ENCODE measurements at regions not wholly inside any gene's neighbourhood (a gene's known extent, or its start where the extent isn't known, plus 50 kb on each side); places are given as distances from the start of the nearest gene placed in this dataset.

- no peak overlapping the region for H3K4me3 Mint-ChIP-seq
These were observed 299.4 kb downstream of the MAN2A1 start for GRCh38 chr5:109989161-109989560.

DNA sequence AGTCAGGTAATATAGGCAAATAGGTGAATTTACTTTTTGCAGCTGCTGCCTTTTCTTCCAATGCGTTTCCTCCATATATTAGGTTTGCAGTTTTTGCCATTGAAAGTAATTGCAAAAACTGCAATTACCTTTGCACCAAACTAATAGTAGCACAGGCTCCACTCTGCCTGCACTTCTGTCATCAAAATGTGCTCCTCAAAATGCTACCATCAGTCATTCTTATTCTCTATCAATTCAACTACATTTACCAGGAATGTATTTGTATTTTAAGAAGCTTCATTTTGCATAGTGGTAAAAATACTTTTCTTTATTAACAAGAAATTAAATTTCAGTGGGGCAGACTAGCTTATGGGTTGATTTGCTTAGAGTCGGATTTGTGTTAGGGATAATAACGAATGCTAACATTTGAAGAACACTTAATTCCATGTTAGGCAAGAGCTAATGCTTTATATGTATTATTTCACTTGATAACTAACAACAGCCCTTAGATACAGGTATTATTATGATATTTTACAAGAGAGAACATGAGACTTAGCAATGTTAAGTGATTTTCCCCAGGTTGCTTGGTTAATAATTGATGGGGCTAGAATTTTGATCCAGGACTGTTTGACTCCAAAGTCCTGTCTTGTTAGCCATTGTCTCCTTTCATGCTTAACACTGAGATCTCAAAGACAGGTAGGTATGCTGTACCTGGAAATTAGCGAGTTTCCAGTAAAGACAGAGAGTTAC, 300.4 kb downstream of the MAN2A1 start:
- Mint-ChIP-seq H3K9me3 (no peaks in the 10 kb centered on the region), H3K27ac (no peak overlapping the region), H3K4me3 (no peak overlapping the region), H3K4me1 (peaks cover 10% of the 10 kb centered on the region), H3K36me3 (peaks cover 1% of the 10 kb centered on the region), H3K27me3 (ENCODE audit: insufficient read depth, low read depth) (no peaks in the 10 kb centered on the region)
- no peak overlapping the region for H3K4me3 ChIP-seq
- no peaks in the 10 kb centered on the region for H3F3A ChIP-seq (ENCODE audit: low read depth)
- no peak overlapping the region for H3K4me2 ChIP-seq
- no peaks in the 10 kb centered on the region for H3K79me2 ChIP-seq (ENCODE audit: low read depth)
- no peak overlapping the region for H3K27ac ChIP-seq
- no peaks in the 10 kb centered on the region for H4K20me1 ChIP-seq (ENCODE audit: low read depth)
- no peak overlapping the region for H3K9ac ChIP-seq
- peaks cover 17% of the 10 kb centered on the region for H3K4me1 ChIP-seq
- no peaks in the 10 kb centered on the region for H3K27me3 ChIP-seq
- no peak for TF ChIP-seq EZH2phosphoT487 (IDR thresholded peaks at IDR 0.05)
- no peak for TF ChIP-seq EZH2 (IDR thresholded peaks at IDR 0.05)
- no peak for TF ChIP-seq CTCF (IDR thresholded peaks at IDR 0.05)
- H3K36me3 ChIP-seq: no peaks in the 10 kb centered on the region
- no peaks in the 10 kb centered on the region for H3K9me3 ChIP-seq (ENCODE audit: low read depth)
- DNase-seq (ENCODE audit: low spot score): no peak
- H2AFZ ChIP-seq (replicated peaks): no peak overlapping the region

More at GRCh38 chr5:109989161-109989560, 299.4 kb downstream of the MAN2A1 start:
- Mint-ChIP-seq H3K36me3 (peaks cover 1% of the 10 kb centered on the region), H3K27ac (no peak overlapping the region), H3K9me3 (no peaks in the 10 kb centered on the region), H3K4me1 (peaks cover 8% of the 10 kb centered on the region), H3K27me3 (ENCODE audit: insufficient read depth, low read depth) (no peaks in the 10 kb centered on the region)
- Histone ChIP-seq H3K79me2 (ENCODE audit: low read depth) (no peaks in the 10 kb centered on the region), H3K4me2 (no peak overlapping the region), H3K36me3 (no peaks in the 10 kb centered on the region), H2AFZ (replicated peaks) (no peak overlapping the region), H3K4me1 (peaks cover 15% of the 10 kb centered on the region), H4K20me1 (ENCODE audit: low read depth) (no peaks in the 10 kb centered on the region), H3K9ac (no peak overlapping the region), H3K4me3 (no peak overlapping the region), H3F3A (ENCODE audit: low read depth) (no peaks in the 10 kb centered on the region), H3K27ac (no peak overlapping the region), H3K9me3 (ENCODE audit: low read depth) (no peaks in the 10 kb centered on the region), H3K27me3 (no peaks in the 10 kb centered on the region)
- TF ChIP-seq CTCF (IDR thresholded peaks at IDR 0.05) (no peak), EZH2phosphoT487 (IDR thresholded peaks at IDR 0.05) (no peak), EZH2 (IDR thresholded peaks at IDR 0.05) (no peak)
- DNase-seq (ENCODE audit: low spot score): no peak

- H3K9ac ChIP-seq: no peak overlapping the region
- no peaks in the 10 kb centered on the region for H3K9me3 ChIP-seq (ENCODE audit: low read depth)
- H3K4me1 Mint-ChIP-seq: peaks cover 15% of the 10 kb centered on the region
- H4K20me1 ChIP-seq (ENCODE audit: low read depth): no peaks in the 10 kb centered on the region
- no peak overlapping the region for H3K4me3 Mint-ChIP-seq
- H2AFZ ChIP-seq (replicated peaks): no peak overlapping the region
- TF ChIP-seq EZH2phosphoT487 (IDR thresholded peaks at IDR 0.05): no peak
- no peak overlapping the region for H3K4me2 ChIP-seq
- H3K27ac ChIP-seq: no peak overlapping the region
- no peaks in the 10 kb centered on the region for H3K9me3 Mint-ChIP-seq
- H3K27me3 ChIP-seq: no peaks in the 10 kb centered on the region
- no peaks in the 10 kb centered on the region for H3K79me2 ChIP-seq (ENCODE audit: low read depth)
- H3K27me3 Mint-ChIP-seq (ENCODE audit: insufficient read depth, low read depth): no peaks in the 10 kb centered on the region
- no peak overlapping the region for H3K27ac Mint-ChIP-seq
- DNase-seq (ENCODE audit: low spot score): no peak
- peaks cover 1% of the 10 kb centered on the region for H3K36me3 Mint-ChIP-seq
- peaks cover 6% of the 10 kb centered on the region for H3F3A ChIP-seq (ENCODE audit: low read depth)
- no peaks in the 10 kb centered on the region for H3K36me3 ChIP-seq
- H3K4me3 ChIP-seq: no peak overlapping the region
- peaks cover 21% of the 10 kb centered on the region for H3K4me1 ChIP-seq
These were observed 301.1 kb downstream of the MAN2A1 start for GRCh38 chr5:109990723-109991359.

Measured in neural progenitor cell (in vitro differentiated cells).